SK-N-SH (cell line): ENCODE measurements at regions not wholly inside any gene's neighbourhood (a gene's known extent, or its start where the extent isn't known, plus 50 kb on each side); places are given as distances from the start of the nearest gene placed in this dataset.

Experiments used
- CTCF ChIA-PET: fragments of 300-600, 350-600 bp; formaldehyde crosslinking; extraction: SDS; loops from one replicate; lab custom pipeline; 2021; lab: Yijun Ruan, JAX
- POLR2A ChIA-PET: fragments of 350-600 bp; sonication (Branson Sonifier 250); formaldehyde crosslinking; extraction: SDS; loops from one replicate; lab custom pipeline; 2020; ENCODE audit warnings: antibody characterized with exemption, inconsistent platforms; lab: Yijun Ruan, JAX
- DNase-seq: peaks from one replicate; pipeline ENCODE4 v3.0.0; 2012
- H2AFZ ChIP-seq: fragments of 200-600 bp; sonication (generic); 2 replicates; pipeline ENCODE4 v1.8.1; 2016; ENCODE audit warnings: antibody characterized with exemption, mild to moderate bottlenecking, low read depth
- H3F3A ChIP-seq: fragments of 200-600 bp; sonication (generic); replicated peaks from 2 replicates; pipeline ENCODE3; 2016; ENCODE audit warnings: antibody characterized with exemption, mild to moderate bottlenecking; ENCODE audit not compliant: insufficient read depth
- H3K27ac ChIP-seq, 2 experiments: fragments of 200-500 bp in 1 of 2; fragments of 200-600 bp in 1 of 2; sonication (Bioruptor generic) in 1 of 2; sonication (generic), shearing (Covaris generic) in 1 of 2; 2 replicates each; pipeline versions ENCODE4 v1.5.1 to v1.6.1; 2014 to 2016; ENCODE audit warnings: low read depth in 2 of 2, inconsistent platforms in 1 of 2, low read length in 1 of 2, mild to moderate bottlenecking in 1 of 2, mixed read lengths in 1 of 2
- H3K27me3 ChIP-seq: fragments of 200-600 bp; sonication (generic), shearing (Covaris generic); 2 replicates; pipeline ENCODE4 v1.6.1; 2016; ENCODE audit warnings: mixed run types; ENCODE audit not compliant: insufficient read depth
- H3K36me3 ChIP-seq, 2 experiments: fragments of 200-500 bp in 1 of 2; fragments of 200-600 bp in 1 of 2; sonication (Bioruptor generic) in 1 of 2; sonication (generic) in 1 of 2; replicated peaks in 1 of 2; 2 replicates each; pipeline versions ENCODE3 to v1.5.1; 2014 to 2016; ENCODE audit warnings: low read length in 1 of 2, mild to moderate bottlenecking in 1 of 2; ENCODE audit not compliant: insufficient read depth in 2 of 2, control insufficient read depth in 1 of 2
- H3K4me1 ChIP-seq, 2 experiments: fragments of 200-500 bp in 1 of 2; fragments of 200-600 bp in 1 of 2; sonication (Bioruptor generic) in 1 of 2; sonication (generic), shearing (Covaris generic) in 1 of 2; 2 replicates each; pipeline versions ENCODE4 v1.5.1 to v1.6.1; 2014 to 2016; ENCODE audit warnings: low read depth in 1 of 2, low read length in 1 of 2, mixed run types in 1 of 2; ENCODE audit not compliant: insufficient read depth in 2 of 2, control insufficient read depth in 1 of 2
- H3K4me2 ChIP-seq: fragments of 200-600 bp; sonication (generic), shearing (Covaris generic); 2 replicates; pipeline ENCODE4 v1.6.1; 2017; ENCODE audit warnings: mixed run types
- H3K4me3 ChIP-seq, 2 experiments: fragments of 200-500 bp in 1 of 2; fragments of 200-600 bp in 1 of 2; sonication (Bioruptor generic) in 1 of 2; sonication (generic), shearing (Covaris generic) in 1 of 2; 2 replicates each; pipeline versions ENCODE4 v1.5.1 to v1.8.1; 2014 to 2016; ENCODE audit warnings: low read depth in 2 of 2, inconsistent platforms in 1 of 2, low read length in 1 of 2, mild to moderate bottlenecking in 1 of 2, mixed read lengths in 1 of 2, moderate library complexity in 1 of 2
- H3K79me2 ChIP-seq: fragments of 200-600 bp; sonication (generic); 2 replicates; pipeline ENCODE4 v1.8.1; 2017; ENCODE audit warnings: mild to moderate bottlenecking; ENCODE audit not compliant: insufficient read depth
- H3K9ac ChIP-seq: fragments of 200-600 bp; sonication (generic); 2 replicates; pipeline ENCODE4 v1.6.1; 2017; ENCODE audit warnings: mixed run types
- H3K9me2 ChIP-seq: fragments of 200-600 bp; sonication (generic); 2 replicates; pipeline ENCODE4 v1.6.1; 2017; ENCODE audit warnings: mixed run types
- H3K9me3 ChIP-seq: fragments of 200-600 bp; sonication (generic); 2 replicates; pipeline ENCODE4 v1.6.1; 2017; ENCODE audit warnings: mixed run types, mild to moderate bottlenecking, moderate library complexity
- H4K20me1 ChIP-seq: fragments of 200-600 bp; sonication (generic); 2 replicates; pipeline ENCODE4 v1.6.1; 2017; ENCODE audit warnings: mild to moderate bottlenecking, mixed run types; ENCODE audit not compliant: insufficient read depth
- CHD2 ChIP-seq: fragments of 150-350 bp; IDR thresholded peaks from 2 replicates; pipeline ENCODE4 v1.6.1; 2018; ENCODE audit warnings: low read length; ENCODE audit not compliant: partially characterized antibody
- ELF1 ChIP-seq: IDR thresholded peaks from 2 replicates; pipeline ENCODE4 v1.4.0; 2012
- FOSL2 ChIP-seq: IDR thresholded peaks from 2 replicates; pipeline ENCODE4 v1.4.0; 2012; ENCODE audit warnings: low read depth, mild to moderate bottlenecking, moderate library complexity, borderline replicate concordance
- FOXJ3 ChIP-seq: sonication (generic); formaldehyde crosslinking; IDR thresholded peaks from 2 replicates; pipeline ENCODE4 v1.5.1; 2020; ENCODE audit warnings: mild to moderate bottlenecking, missing genetic modification reagents
- FOXM1 ChIP-seq: IDR thresholded peaks from 2 replicates; pipeline ENCODE4 v1.4.0; 2012; ENCODE audit warnings: low read depth, mild to moderate bottlenecking
- NFIC ChIP-seq: IDR thresholded peaks from 2 replicates; pipeline ENCODE4 v1.4.0; 2012; ENCODE audit warnings: borderline replicate concordance
- RCOR1 ChIP-seq: fragments of 150-350 bp; IDR thresholded peaks from 2 replicates; pipeline ENCODE4 v1.6.1; 2017; ENCODE audit warnings: antibody characterized with exemption, low read length
- RFX5 ChIP-seq: IDR thresholded peaks from 2 replicates; pipeline ENCODE4 v1.6.1; 2012; ENCODE audit warnings: mild to moderate bottlenecking, improper control_type of control experiment, low read length
- TCF12 ChIP-seq: IDR thresholded peaks from 2 replicates; pipeline ENCODE4 v1.4.0; 2012
- TEAD4 ChIP-seq: IDR thresholded peaks from 2 replicates; pipeline ENCODE4 v1.4.0; 2012; ENCODE audit warnings: mild to moderate bottlenecking, borderline replicate concordance; ENCODE audit not compliant: insufficient read depth
- YY1 ChIP-seq: IDR thresholded peaks from 2 replicates; pipeline ENCODE4 v1.4.0; 2012; ENCODE audit warnings: low read depth, mild to moderate bottlenecking
- WGBS: methylation state at CpG from one replicate; pipeline ENCODE4 v1.1.6; 2017; ENCODE audit warnings: low lambda C conversion rate; 5-methylcytosine and 5-hydroxymethylcytosine counted together
- TF ChIP-seq, protein P1 (sequence below): IDR thresholded peaks from 2 replicates; pipeline ENCODE4 v1.4.0; 2012; ENCODE audit warnings: low read depth, borderline replicate concordance
- TF ChIP-seq, protein P2 (sequence below): fragments of 200-600 bp; sonication (generic); IDR thresholded peaks from 2 replicates; pipeline ENCODE4 v1.6.1; 2017; ENCODE audit warnings: antibody characterized with exemption, mild to moderate bottlenecking, moderate library complexity
- TF ChIP-seq, protein P3 (sequence below): fragments of 150-350 bp; IDR thresholded peaks from 2 replicates; pipeline ENCODE4 v1.6.1; 2016; ENCODE audit warnings: mild to moderate bottlenecking, low read depth, low read length
- TF ChIP-seq, protein P4 (sequence below): IDR thresholded peaks from 2 replicates; pipeline ENCODE4; 2012
- TF ChIP-seq, protein P5 (sequence below): IDR thresholded peaks from 2 replicates; pipeline ENCODE4 v1.4.0; 2012; ENCODE audit warnings: low read depth, borderline replicate concordance

DNA sequence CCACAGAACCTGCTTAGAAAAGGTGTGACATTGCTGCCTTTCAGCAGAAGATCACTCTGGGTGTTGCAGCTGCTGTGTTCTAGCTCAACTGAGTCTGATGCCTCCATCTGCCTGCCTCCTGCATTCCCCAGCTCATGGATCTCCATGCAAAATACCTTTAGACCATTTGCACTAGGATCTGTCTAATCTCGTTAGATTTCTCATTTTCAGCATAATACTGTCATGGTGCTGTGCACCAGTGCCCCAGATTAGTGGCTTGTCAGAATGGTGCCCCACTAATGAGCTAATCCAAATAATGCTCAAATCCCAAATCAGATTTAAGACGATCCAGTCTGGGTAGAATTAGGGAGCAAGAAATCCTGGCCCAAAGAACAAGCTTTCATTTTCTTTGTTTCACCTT is 284.4 kb upstream of the PARD3B start:
- Histone ChIP-seq H3K9me3 (no peaks in the 10 kb centered on the region), H3K4me2 (no peak overlapping the region), H3K9ac (no peak overlapping the region), H3K36me3 (no peaks in the 10 kb centered on the region), H3K27me3 (no peaks in the 10 kb centered on the region), H4K20me1 (no peaks in the 10 kb centered on the region), H2AFZ (no peak overlapping the region), H3K4me1 (peaks cover 0 to 18% of the 10 kb centered on the region in 2 experiments; a peak in 2 of 4 replicates), H3K9me2 (no peaks in the 10 kb centered on the region), H3K4me3 (no peak overlapping the region), H3K27ac (no peak overlapping the region), H3F3A (no peaks in the 10 kb centered on the region), H3K79me2 (no peaks in the 10 kb centered on the region)
- TF ChIP-seq, protein P1, sequence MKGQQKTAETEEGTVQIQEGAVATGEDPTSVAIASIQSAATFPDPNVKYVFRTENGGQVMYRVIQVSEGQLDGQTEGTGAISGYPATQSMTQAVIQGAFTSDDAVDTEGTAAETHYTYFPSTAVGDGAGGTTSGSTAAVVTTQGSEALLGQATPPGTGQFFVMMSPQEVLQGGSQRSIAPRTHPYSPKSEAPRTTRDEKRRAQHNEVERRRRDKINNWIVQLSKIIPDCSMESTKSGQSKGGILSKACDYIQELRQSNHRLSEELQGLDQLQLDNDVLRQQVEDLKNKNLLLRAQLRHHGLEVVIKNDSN = no peak
- TF ChIP-seq RFX5 (no peak), FOXM1 (no peak), NFIC (no peak), CHD2 (no peak), FOXJ3 (CRISPR knock-in tag) (no peak), YY1 (no peak)
- TF ChIP-seq, protein P2, sequence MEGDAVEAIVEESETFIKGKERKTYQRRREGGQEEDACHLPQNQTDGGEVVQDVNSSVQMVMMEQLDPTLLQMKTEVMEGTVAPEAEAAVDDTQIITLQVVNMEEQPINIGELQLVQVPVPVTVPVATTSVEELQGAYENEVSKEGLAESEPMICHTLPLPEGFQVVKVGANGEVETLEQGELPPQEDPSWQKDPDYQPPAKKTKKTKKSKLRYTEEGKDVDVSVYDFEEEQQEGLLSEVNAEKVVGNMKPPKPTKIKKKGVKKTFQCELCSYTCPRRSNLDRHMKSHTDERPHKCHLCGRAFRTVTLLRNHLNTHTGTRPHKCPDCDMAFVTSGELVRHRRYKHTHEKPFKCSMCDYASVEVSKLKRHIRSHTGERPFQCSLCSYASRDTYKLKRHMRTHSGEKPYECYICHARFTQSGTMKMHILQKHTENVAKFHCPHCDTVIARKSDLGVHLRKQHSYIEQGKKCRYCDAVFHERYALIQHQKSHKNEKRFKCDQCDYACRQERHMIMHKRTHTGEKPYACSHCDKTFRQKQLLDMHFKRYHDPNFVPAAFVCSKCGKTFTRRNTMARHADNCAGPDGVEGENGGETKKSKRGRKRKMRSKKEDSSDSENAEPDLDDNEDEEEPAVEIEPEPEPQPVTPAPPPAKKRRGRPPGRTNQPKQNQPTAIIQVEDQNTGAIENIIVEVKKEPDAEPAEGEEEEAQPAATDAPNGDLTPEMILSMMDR = no peak
- TF ChIP-seq, protein P3, sequence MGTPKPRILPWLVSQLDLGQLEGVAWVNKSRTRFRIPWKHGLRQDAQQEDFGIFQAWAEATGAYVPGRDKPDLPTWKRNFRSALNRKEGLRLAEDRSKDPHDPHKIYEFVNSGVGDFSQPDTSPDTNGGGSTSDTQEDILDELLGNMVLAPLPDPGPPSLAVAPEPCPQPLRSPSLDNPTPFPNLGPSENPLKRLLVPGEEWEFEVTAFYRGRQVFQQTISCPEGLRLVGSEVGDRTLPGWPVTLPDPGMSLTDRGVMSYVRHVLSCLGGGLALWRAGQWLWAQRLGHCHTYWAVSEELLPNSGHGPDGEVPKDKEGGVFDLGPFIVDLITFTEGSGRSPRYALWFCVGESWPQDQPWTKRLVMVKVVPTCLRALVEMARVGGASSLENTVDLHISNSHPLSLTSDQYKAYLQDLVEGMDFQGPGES = no peak
- 46% methylated on average over 2 of the region's 2 CpGs for WGBS
- CTCF ChIA-PET = interaction anchor here (0.7 to 4.3 kb wide), 36 partner anchors 9 to 1687 kb away, joined by 3 to 36 read pairs (median 4); no protein-coding TSS in a partner anchor
- POLR2A ChIA-PET = interaction anchor here (1.1 kb wide), 1 partner anchor 115 kb away, joined by 3 read pairs; no protein-coding TSS in a partner anchor
- DNase-seq = no peak

DNA sequence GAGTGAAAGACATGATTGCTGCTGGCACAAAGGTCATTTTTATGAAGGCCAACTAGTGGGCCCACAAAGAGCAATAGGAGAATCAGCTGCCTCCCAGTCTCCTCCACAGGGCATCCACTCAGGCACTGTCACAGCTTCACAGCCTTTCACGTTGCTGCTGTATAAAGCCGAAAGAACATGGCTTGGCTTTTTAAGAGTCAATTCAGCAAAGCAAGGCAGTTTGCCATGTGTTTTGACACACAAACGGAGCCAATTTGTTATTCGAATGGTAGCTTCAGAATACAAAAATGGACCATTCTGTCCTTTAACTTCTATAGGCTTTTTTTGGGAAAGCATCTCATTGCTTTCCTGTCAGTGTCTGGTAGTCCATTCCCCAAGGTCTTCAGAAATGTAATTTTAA is 283.4 kb upstream of the PARD3B start:
- Histone ChIP-seq H3K36me3 (no peaks in the 10 kb centered on the region), H3K4me1 (peaks cover 0 to 15% of the 10 kb centered on the region in 2 experiments; a peak in 2 of 4 replicates), H3K79me2 (no peaks in the 10 kb centered on the region), H3K27me3 (no peaks in the 10 kb centered on the region), H3K9ac (no peak overlapping the region), H3K9me3 (no peaks in the 10 kb centered on the region), H4K20me1 (no peaks in the 10 kb centered on the region), H3K4me2 (no peak overlapping the region), H3K4me3 (no peak overlapping the region), H3K9me2 (no peaks in the 10 kb centered on the region), H3F3A (no peaks in the 10 kb centered on the region), H3K27ac (no peak overlapping the region), H2AFZ (no peak overlapping the region)
- no peak for DNase-seq
- WGBS = 77% methylated on average over 4 of the region's 4 CpGs
- CTCF ChIA-PET = interaction anchor here (0.9 to 4.3 kb wide), 11 partner anchors 8 to 1686 kb away, joined by 3 to 36 read pairs (median 4); no protein-coding TSS in a partner anchor
- TF ChIP-seq TEAD4 = no peak
- TF ChIP-seq, protein P4, sequence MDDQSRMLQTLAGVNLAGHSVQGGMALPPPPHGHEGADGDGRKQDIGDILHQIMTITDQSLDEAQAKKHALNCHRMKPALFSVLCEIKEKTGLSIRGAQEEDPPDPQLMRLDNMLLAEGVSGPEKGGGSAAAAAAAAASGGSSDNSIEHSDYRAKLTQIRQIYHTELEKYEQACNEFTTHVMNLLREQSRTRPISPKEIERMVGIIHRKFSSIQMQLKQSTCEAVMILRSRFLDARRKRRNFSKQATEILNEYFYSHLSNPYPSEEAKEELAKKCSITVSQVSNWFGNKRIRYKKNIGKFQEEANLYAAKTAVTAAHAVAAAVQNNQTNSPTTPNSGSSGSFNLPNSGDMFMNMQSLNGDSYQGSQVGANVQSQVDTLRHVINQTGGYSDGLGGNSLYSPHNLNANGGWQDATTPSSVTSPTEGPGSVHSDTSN = no peak
- no peak for TF ChIP-seq NFIC
- TF ChIP-seq, protein P5, sequence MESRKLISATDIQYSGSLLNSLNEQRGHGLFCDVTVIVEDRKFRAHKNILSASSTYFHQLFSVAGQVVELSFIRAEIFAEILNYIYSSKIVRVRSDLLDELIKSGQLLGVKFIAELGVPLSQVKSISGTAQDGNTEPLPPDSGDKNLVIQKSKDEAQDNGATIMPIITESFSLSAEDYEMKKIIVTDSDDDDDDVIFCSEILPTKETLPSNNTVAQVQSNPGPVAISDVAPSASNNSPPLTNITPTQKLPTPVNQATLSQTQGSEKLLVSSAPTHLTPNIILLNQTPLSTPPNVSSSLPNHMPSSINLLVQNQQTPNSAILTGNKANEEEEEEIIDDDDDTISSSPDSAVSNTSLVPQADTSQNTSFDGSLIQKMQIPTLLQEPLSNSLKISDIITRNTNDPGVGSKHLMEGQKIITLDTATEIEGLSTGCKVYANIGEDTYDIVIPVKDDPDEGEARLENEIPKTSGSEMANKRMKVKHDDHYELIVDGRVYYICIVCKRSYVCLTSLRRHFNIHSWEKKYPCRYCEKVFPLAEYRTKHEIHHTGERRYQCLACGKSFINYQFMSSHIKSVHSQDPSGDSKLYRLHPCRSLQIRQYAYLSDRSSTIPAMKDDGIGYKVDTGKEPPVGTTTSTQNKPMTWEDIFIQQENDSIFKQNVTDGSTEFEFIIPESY = no peak
- no peak for TF ChIP-seq FOSL2
- no peak for TF ChIP-seq TCF12
- no peak for TF ChIP-seq RCOR1
- no peak for TF ChIP-seq ELF1
- POLR2A ChIA-PET = interaction anchor here (1.1 kb wide), 1 partner anchor 116 kb away, joined by 3 read pairs; no protein-coding TSS in a partner anchor
